ENCODE measurements at regions not wholly inside any gene's neighbourhood (a gene's known extent, or its start where the extent isn't known, plus 50 kb on each side); places are given as distances from the start of the nearest gene placed in this dataset.

DNA sequence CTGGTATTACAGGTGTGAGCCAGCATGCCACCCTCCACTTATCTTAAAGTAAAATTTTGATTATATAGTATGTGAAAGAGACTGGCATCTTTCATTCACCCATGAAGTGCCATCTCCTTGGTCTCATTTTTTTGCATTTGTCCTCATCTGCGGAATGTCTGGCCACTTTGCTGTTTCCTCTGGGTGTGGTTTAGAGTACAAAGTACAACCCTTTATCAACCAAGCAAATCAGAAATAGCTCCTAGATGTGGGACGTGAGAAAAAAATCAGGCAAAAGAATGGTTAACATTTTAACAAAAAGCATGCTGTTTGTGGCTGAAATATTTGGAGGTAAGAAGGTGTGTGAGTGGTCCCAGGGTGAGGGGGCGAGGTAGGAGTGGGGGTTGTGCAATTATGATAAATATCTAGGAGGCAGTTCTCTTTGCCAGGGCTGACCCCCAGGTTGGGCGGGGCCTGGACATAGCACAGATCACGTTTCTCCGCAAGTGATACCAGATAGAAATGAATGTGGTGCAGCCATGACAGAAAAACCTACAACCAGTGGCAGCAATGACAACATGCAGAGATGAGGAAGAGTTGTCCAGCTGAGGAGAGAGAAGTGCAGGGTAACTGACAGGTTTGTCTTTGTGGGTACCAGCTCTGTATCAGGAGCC lies 115.8 kb upstream of the SERTAD2 start:
- TF ChIP-seq ZNF274 (IDR thresholded peaks at IDR 0.05; ENCODE audit: low read depth, low read length): no peak
- no peak for TF ChIP-seq YY1 (IDR thresholded peaks at IDR 0.05; ENCODE audit: insufficient read depth, insufficient read length)
